Retinal pigment epithelial cell (primary cell): ENCODE measurements at regions not wholly inside any gene's neighbourhood (a gene's known extent, or its start where the extent isn't known, plus 50 kb on each side); places are given as distances from the start of the nearest gene placed in this dataset.

Experiments
- DNase-seq: peaks from one replicate; pipeline ENCODE4 v3.0.0-alpha.2; 2010; ENCODE audit warnings: low read depth
- H3K4me3 ChIP-seq: 2 replicates; pipeline ENCODE4 v1.5.1; 2011; ENCODE audit warnings: mild to moderate bottlenecking, low read length, control low read depth, moderate library complexity
- TF ChIP-seq, protein P1 (sequence below): conservative IDR thresholded peaks from 2 replicates; pipeline ENCODE4 v1.5.1; 2011; ENCODE audit warnings: low read depth, low read length, control low read depth, inconsistent platforms

DNA sequence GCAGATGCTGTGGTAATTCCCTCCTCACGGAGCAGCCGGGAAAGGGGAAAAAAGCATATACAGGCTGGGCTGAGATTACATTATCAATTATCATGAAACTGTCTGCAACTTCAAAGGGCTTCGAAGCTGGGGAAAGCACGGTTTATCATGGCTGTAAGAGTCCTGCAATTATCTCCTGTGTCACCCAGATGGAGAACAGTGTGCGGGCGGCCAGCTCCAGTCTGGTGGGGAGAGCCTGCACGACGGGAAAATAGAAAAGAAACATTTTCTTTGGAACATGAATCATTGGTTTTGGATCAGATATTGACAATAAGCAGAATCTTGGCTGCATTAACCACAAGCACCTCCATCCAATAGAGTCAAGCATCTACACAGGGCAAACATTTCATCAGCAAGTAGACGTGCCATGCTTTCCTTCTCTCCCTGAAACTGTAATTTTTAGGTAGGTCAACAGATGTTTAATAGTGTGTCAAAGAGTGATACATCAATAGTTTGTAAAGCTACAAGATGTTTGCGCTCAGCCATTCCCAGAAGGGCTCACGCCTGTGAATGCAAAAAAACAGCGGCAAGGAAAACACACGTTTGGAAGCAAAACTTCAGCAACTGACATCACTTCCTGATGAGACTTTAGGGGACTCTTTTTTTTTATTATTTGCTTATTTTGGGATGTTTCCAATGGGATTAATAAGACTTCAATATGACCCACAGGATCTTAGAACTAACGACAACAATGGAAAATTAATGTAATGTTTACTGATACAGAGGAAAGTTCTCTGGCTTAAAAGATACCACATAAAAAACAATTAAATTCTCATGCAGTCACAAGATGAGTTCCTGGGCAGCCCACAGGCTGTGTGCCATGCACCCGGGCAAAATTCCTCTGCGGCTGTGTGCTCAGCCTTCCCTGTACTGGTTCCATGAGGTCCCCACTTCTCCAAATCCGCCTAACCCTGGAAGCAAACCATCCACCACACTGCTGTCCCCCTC, 111.0 kb upstream of the SALL3 start:
- TF ChIP-seq, protein P1, sequence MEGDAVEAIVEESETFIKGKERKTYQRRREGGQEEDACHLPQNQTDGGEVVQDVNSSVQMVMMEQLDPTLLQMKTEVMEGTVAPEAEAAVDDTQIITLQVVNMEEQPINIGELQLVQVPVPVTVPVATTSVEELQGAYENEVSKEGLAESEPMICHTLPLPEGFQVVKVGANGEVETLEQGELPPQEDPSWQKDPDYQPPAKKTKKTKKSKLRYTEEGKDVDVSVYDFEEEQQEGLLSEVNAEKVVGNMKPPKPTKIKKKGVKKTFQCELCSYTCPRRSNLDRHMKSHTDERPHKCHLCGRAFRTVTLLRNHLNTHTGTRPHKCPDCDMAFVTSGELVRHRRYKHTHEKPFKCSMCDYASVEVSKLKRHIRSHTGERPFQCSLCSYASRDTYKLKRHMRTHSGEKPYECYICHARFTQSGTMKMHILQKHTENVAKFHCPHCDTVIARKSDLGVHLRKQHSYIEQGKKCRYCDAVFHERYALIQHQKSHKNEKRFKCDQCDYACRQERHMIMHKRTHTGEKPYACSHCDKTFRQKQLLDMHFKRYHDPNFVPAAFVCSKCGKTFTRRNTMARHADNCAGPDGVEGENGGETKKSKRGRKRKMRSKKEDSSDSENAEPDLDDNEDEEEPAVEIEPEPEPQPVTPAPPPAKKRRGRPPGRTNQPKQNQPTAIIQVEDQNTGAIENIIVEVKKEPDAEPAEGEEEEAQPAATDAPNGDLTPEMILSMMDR, result no peak
- DNase-seq, result no peak
- no peak overlapping the region for H3K4me3 ChIP-seq

DNA sequence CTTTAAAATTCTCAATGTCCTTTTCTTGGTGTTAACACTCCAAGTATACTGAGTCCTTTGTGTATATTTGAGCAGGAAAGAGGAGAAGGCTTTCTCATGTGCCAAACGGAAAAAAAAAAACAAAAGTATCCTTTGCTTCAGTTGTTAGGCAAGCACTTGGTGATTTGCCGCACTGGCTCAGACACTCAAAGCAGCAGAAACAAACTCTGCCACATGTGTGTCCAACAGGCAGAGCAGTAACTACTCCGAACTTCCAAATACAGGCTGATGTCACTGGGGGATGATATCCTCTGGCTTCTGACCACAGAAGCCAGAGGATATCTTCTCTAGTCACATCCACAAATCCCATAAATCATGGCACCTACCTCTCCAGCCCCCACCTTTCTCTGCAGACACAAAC, 108.0 kb upstream of the SALL3 start:
- DNase-seq, result no peak
- TF ChIP-seq, protein P1, result no peak
- H3K4me3 ChIP-seq, result no peak overlapping the region

DNA sequence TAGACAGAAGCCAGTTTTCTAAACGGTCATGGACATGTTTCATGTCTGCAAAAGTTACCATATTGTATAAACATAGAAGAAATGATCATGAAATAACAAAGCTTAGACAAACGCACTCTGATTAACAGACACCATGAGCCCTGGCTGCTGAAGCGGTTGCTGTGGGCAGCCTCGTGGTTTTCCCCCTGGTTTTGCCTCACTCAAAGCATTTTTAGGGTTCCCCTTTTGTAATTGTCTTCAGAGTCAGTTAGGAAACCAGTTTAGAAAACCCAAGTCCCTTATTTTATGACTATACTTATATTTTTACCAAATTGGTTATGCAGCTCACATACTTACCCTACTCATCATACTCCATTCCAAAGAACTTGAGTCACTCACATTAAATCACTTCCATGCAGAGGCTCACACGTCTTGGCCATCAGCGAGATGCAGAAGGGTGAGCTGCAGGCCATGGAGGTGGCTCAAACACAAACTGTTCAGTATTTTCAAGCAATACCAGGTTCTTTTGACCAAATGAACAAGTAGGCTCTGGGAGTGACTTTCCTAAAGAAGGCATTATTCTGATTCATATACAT, 105.6 kb upstream of the SALL3 start:
- TF ChIP-seq, protein P1, result no peak
- no peak overlapping the region for H3K4me3 ChIP-seq
- DNase-seq, result no peak

DNA sequence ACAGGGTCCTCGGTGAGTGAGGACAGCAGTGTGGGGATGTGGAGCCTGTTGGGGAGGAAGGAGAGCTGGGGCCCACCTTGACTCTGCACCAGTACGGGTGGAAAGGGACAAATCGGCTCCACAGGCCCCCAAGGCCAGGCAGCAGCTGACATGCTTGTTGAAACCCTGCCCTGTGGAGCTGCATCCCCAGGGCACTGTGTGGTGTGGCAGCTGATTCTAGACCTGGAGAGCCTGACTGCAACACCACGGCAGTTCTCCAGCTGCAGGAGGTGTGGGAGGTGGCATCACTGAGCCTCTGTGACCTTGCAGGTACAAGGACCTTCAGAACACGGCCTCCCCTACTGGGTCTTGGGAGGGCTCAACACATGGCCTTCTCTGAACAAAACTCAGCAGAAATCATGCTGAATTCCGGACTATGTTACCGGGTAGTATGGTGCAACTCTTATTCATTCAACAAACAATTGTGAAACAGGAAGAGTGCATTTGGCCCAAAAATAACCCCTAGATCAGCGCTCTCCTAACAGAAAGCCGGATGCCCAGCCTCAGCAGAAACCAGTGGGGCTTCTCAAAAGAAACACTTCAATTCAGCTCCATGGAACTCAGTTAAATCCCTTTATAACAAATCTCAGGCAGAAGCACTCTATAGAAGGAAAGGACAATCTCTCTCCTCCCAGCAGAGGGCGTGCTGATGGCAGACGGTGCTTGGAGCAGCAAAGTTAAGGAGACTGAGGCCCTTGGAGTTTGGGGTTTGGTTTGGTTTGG, 104.4 kb upstream of the SALL3 start:
- H3K4me3 ChIP-seq, result no peak overlapping the region
- TF ChIP-seq, protein P1, result no peak
- DNase-seq, result no peak

DNA sequence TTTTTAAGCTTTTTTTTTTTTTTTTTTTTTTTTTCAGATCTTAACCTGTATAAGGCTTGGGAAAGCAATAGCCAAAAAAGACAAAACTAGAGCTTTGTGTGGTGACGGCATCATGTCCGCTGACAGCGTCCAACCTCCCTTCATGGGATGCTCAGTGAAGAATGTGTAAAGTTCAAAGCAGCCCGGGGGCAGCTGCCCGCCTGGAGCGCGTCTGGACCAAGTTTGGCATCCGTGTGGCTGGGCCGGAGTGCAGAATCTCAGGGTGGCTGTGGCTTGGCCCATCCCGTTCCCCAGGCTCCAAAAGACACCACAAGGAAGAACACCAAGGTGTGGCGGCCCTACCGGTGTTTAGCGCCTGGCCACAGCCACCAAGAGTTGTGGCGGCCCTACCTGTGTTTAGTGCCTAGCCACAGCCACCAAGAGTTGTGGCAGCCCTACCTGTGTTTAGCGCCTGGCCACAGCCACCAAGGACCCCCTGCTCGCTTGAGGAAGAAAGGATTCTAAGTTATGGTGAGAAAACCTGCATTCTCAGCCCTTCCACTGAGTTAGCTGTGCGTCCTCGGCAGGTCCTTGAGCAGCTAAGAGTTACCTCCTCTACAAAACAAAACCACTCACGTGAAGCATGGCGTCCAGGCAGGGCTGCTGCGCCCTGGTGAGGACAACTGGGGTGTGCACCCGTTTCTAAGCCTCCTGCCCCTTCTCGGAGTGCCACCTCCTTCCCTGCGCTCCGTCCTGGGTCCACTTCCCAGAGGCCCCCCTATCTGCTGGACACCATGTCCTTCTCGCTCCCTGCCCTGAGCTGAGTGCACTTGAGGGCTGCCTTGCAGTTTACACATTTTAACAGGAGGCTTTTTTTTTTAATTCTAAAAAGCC, 103.6 kb upstream of the SALL3 start:
- H3K4me3 ChIP-seq, result no peak overlapping the region
- TF ChIP-seq, protein P1, result no peak
- no peak for DNase-seq

DNA sequence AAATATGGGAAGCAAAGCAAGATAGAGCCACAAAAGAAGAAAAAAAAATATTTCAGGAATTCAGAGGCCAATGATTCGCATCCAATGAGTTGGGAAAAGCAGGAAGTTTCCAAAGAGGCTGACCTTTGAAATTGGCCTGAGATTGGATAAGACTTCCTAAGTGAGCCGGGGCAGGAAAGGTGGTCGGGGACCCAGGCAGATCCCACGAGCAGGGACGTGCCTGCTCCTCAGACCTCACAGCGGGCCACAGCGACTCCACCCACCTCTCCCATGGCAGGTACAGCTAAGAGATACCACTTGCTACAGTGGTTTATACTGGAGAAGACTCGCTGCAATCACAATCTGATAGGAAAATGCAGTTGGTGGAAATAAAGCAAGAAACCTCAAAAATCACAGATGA, 102.8 kb upstream of the SALL3 start:
- no peak overlapping the region for H3K4me3 ChIP-seq
- no peak for DNase-seq
- TF ChIP-seq, protein P1, result no peak
